H1 (cell line): ENCODE measurements at regions not wholly inside any gene's neighbourhood (a gene's known extent, or its start where the extent isn't known, plus 50 kb on each side); places are given as distances from the start of the nearest gene placed in this dataset.

Experiments used
- CBX8 ChIP-seq: fragments of 300-800, 300-1000 bp; sonication (generic); IDR thresholded peaks from 2 replicates; pipeline ENCODE4 v1.7.1; 2016; ENCODE audit warnings: low read depth, low read length, borderline replicate concordance
- EZH2 ChIP-seq: fragments of 200-600 bp; sonication (generic); IDR thresholded peaks from 2 replicates; pipeline ENCODE4 v1.7.1; 2012; ENCODE audit warnings: low read depth, mild to moderate bottlenecking, moderate library complexity, low read length, inconsistent platforms; ENCODE audit not compliant: severe bottlenecking

GRCh38 chr18:22471546-22472131 lies 53.9 kb upstream of the CTAGE1 start (continued):
- TF ChIP-seq CBX8 (no peak), EZH2 (no peak)
